SU-DHL-6 (cell line): ENCODE measurements at regions not wholly inside any gene's neighbourhood (a gene's known extent, or its start where the extent isn't known, plus 50 kb on each side); places are given as distances from the start of the nearest gene placed in this dataset.

ENCODE experiments used
- H2AFZ ChIP-seq: fragments of 200-600 bp; sonication (generic); 2 replicates; pipeline ENCODE4 v1.6.1; 2014; ENCODE audit warnings: low read depth, mild to moderate bottlenecking, moderate library complexity, mixed read lengths, antibody characterized with exemption, low read length; ENCODE audit not compliant: severe bottlenecking
- H3F3A ChIP-seq: fragments of 200-600 bp; shearing (Covaris generic); 2 replicates; pipeline ENCODE4 v1.6.0; 2016; ENCODE audit warnings: antibody characterized with exemption, mild to moderate bottlenecking; ENCODE audit not compliant: insufficient read depth
- H3K27ac ChIP-seq: fragments of 200-600 bp; sonication (generic); 2 replicates; pipeline ENCODE4 v1.5.1; 2016; ENCODE audit warnings: low read depth, mild to moderate bottlenecking, low read length, moderate library complexity, mixed read lengths
- H3K27me3 ChIP-seq: fragments of 200-600 bp; sonication (generic), shearing (Covaris generic); 2 replicates; pipeline ENCODE4 v1.6.0; 2014; ENCODE audit warnings: mild to moderate bottlenecking, low read length
- H3K36me3 ChIP-seq: fragments of 200-600 bp; sonication (generic); 2 replicates; pipeline ENCODE4 v1.6.1; 2014; ENCODE audit warnings: mild to moderate bottlenecking, low read length, mixed read lengths
- H3K4me2 ChIP-seq: fragments of 300-600, 200-600 bp; shearing (Covaris generic), sonication (generic); 2 replicates; pipeline ENCODE4 v1.6.0; 2014; ENCODE audit warnings: low read length, low read depth, mild to moderate bottlenecking; ENCODE audit not compliant: poor library complexity, severe bottlenecking
- H3K4me3 ChIP-seq: fragments of 200-600 bp; sonication (generic); 2 replicates; pipeline ENCODE4 v1.5.1; 2014; ENCODE audit warnings: antibody characterized with exemption, low read length, mild to moderate bottlenecking, mixed read lengths; ENCODE audit not compliant: insufficient read depth, poor library complexity, severe bottlenecking
- H3K79me2 ChIP-seq: fragments of 200-600 bp; sonication (generic); 2 replicates; pipeline ENCODE4 v1.6.1; 2014; ENCODE audit warnings: mild to moderate bottlenecking, low read length, moderate library complexity; ENCODE audit not compliant: insufficient read depth
- H3K9ac ChIP-seq: fragments of 200-600 bp; sonication (generic); 2 replicates; pipeline ENCODE4 v1.7.0; 2014; ENCODE audit warnings: mild to moderate bottlenecking, low read length
- H3K9me2 ChIP-seq: fragments of 200-600 bp; sonication (generic); replicated peaks from 2 replicates; pipeline ENCODE4 v1.6.1; 2014; ENCODE audit warnings: low read length; ENCODE audit not compliant: insufficient read depth
- H3K9me3 ChIP-seq: fragments of 200-600 bp; sonication (generic); 2 replicates; pipeline ENCODE4 v1.6.1; 2014; ENCODE audit warnings: low read length, mixed read lengths; ENCODE audit not compliant: insufficient read depth
- H4K20me1 ChIP-seq: fragments of 200-600 bp; sonication (generic); 2 replicates; pipeline ENCODE4 v1.6.1; 2014; ENCODE audit warnings: low read depth, mild to moderate bottlenecking, antibody characterized with exemption, low read length, moderate library complexity, mixed read lengths
- EZH2phosphoT487 ChIP-seq: fragments of 200-600 bp; sonication (generic), shearing (Covaris generic); conservative IDR thresholded peaks from 2 replicates; pipeline ENCODE4 v1.6.1; 2018; ENCODE audit warnings: mild to moderate bottlenecking, antibody characterized with exemption, low read length, moderate library complexity, mixed read lengths
- TF ChIP-seq, protein P1 (sequence below): fragments of 200-600 bp; sonication (generic); IDR thresholded peaks from one replicate; pipeline ENCODE4 v1.5.1; 2017; ENCODE audit warnings: antibody characterized with exemption, mild to moderate bottlenecking, low read length, moderate library complexity; ENCODE audit not compliant: insufficient read depth, poor library complexity, severe bottlenecking

DNA sequence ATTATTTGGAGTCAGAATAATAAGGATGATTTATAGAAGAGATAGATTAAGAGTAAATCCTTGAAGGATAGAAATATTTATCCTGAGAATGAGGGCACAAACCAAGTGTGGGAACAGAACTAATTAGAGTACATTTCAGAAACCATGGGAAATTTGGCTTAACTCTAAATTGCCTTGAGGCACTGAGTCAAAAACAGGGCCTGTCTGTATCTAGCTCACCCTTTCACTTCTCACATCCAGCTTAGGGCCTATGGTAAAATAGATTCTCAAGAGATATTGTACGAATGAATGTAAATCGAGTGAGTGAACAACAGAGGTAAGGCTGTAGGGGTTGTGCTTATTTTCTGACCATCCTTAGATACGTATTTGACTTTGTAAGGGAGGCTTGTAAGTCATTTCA lies 586.1 kb upstream of the DPPA4 start:
- Histone ChIP-seq H4K20me1 (no peaks in the 10 kb centered on the region), H3K4me3 (no peak overlapping the region), H3K36me3 (no peaks in the 10 kb centered on the region), H3F3A (no peaks in the 10 kb centered on the region), H3K27me3 (no peaks in the 10 kb centered on the region), H3K9me3 (no peaks in the 10 kb centered on the region), H3K9me2 (no peaks in the 10 kb centered on the region), H2AFZ (no peak overlapping the region), H3K4me2 (no peak overlapping the region), H3K9ac (no peak overlapping the region), H3K79me2 (no peaks in the 10 kb centered on the region), H3K27ac (no peak overlapping the region)
- TF ChIP-seq, protein P1, sequence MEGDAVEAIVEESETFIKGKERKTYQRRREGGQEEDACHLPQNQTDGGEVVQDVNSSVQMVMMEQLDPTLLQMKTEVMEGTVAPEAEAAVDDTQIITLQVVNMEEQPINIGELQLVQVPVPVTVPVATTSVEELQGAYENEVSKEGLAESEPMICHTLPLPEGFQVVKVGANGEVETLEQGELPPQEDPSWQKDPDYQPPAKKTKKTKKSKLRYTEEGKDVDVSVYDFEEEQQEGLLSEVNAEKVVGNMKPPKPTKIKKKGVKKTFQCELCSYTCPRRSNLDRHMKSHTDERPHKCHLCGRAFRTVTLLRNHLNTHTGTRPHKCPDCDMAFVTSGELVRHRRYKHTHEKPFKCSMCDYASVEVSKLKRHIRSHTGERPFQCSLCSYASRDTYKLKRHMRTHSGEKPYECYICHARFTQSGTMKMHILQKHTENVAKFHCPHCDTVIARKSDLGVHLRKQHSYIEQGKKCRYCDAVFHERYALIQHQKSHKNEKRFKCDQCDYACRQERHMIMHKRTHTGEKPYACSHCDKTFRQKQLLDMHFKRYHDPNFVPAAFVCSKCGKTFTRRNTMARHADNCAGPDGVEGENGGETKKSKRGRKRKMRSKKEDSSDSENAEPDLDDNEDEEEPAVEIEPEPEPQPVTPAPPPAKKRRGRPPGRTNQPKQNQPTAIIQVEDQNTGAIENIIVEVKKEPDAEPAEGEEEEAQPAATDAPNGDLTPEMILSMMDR = no peak
- no peak for TF ChIP-seq EZH2phosphoT487

DNA sequence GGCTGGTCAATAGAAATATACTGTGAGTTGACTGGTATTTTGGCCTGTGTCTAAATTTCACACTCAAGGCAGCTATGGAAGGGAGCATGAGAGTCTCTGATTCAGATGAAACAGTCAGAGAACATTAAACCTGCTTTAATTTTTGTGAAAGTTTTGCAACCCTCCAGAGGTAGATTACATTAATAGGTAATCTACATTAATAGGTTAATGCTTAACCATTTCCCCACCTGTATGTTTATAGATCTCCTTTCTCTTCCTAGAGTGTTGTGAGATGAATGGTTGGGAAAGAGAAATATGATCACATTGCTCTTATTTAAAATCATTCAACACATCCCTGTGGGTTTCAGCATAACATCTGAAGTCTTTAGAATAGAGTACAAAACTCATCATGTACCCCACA lies 586.9 kb upstream of the DPPA4 start:
- Histone ChIP-seq H3K27ac (no peak overlapping the region), H3K79me2 (no peaks in the 10 kb centered on the region), H3K27me3 (no peaks in the 10 kb centered on the region), H3K36me3 (no peaks in the 10 kb centered on the region), H3K4me3 (no peak overlapping the region), H3K9me3 (no peaks in the 10 kb centered on the region), H3F3A (no peaks in the 10 kb centered on the region), H3K4me2 (no peak overlapping the region), H3K9me2 (no peaks in the 10 kb centered on the region), H3K9ac (no peak overlapping the region), H2AFZ (no peak overlapping the region), H4K20me1 (no peaks in the 10 kb centered on the region)
- TF ChIP-seq EZH2phosphoT487 = no peak
- TF ChIP-seq, protein P1 = no peak

DNA sequence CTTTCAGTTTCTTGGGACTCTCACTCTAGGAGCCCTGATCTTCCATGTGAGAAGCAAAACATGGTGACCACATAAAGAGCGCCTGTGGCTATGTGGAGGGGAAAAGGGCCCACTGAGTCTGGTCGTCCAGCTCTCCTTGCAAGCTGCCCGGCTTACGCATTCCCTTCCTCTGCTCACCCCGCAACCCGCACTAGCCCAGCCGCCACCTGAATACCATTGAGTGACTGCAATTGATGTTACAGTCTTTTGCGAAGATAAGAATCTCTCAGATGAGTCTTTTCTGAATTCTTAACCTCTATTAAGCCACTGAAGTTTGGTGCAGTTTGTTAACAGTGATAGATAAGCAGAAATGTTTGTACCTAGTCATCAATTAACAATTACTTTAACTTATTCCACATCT lies 589.0 kb upstream of the DPPA4 start:
- H3K4me2 ChIP-seq = no peak overlapping the region
- TF ChIP-seq EZH2phosphoT487 = no peak
- TF ChIP-seq, protein P1 = no peak
- H3K27me3 ChIP-seq = no peaks in the 10 kb centered on the region
- H3K27ac ChIP-seq = no peak overlapping the region
- H3K9me2 ChIP-seq = no peaks in the 10 kb centered on the region
- H2AFZ ChIP-seq = no peak overlapping the region
- no peaks in the 10 kb centered on the region for H3K79me2 ChIP-seq
- H3K9ac ChIP-seq = no peak overlapping the region
- H4K20me1 ChIP-seq = no peaks in the 10 kb centered on the region
- H3K4me3 ChIP-seq = no peak overlapping the region
- no peaks in the 10 kb centered on the region for H3K9me3 ChIP-seq
- H3K36me3 ChIP-seq = no peaks in the 10 kb centered on the region
- H3F3A ChIP-seq = no peaks in the 10 kb centered on the region

DNA sequence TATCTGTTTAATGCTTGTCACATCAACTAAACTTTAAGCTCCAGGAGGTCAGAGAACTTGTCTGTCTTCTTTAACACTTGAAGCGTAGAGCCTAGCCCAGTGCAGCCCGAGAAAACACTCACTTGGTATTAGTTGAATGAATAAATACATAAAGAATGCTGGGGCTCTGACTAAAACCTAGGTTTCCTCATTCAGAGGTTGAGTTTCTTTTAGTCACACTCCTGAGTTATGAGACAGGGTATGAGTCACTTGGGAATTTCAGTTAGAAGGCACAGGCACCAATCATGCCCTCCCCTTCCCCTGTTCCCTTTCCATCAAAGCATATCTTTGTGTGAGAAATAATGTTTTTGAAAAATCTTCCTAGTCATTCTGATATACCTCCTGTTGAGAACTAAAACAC lies 589.8 kb upstream of the DPPA4 start:
- Histone ChIP-seq H3K9ac (no peak overlapping the region), H3K4me2 (no peak overlapping the region), H3K4me3 (no peak overlapping the region), H2AFZ (no peak overlapping the region), H3K9me3 (no peaks in the 10 kb centered on the region), H3K79me2 (no peaks in the 10 kb centered on the region), H3K9me2 (no peaks in the 10 kb centered on the region), H3K36me3 (no peaks in the 10 kb centered on the region), H3K27me3 (no peaks in the 10 kb centered on the region), H4K20me1 (no peaks in the 10 kb centered on the region), H3F3A (no peaks in the 10 kb centered on the region), H3K27ac (no peak overlapping the region)
- TF ChIP-seq EZH2phosphoT487 = no peak
- TF ChIP-seq, protein P1 = no peak
